H9 (cell line): ENCODE measurements at regions not wholly inside any gene's neighbourhood (a gene's known extent, or its start where the extent isn't known, plus 50 kb on each side); places are given as distances from the start of the nearest gene placed in this dataset.

Experiments
- DNase-seq: peaks from one replicate; pipeline ENCODE4 v3.0.0-alpha.2; 2017
- H2AFZ ChIP-seq: one replicate; pipeline ENCODE4 v1.6.1; 2013; ENCODE audit warnings: mild to moderate bottlenecking, low read length, control low read depth, moderate library complexity
- H2AK5ac ChIP-seq: 2 replicates; pipeline ENCODE4 v1.6.1; 2013; ENCODE audit warnings: low read length, control low read depth, mixed read lengths; ENCODE audit not compliant: insufficient read length
- H2BK120ac ChIP-seq: one replicate; pipeline ENCODE4 v1.6.1; 2013; ENCODE audit warnings: low read depth, mild to moderate bottlenecking, low read length, control low read depth, inconsistent platforms; ENCODE audit not compliant: poor library complexity, severe bottlenecking
- H2BK12ac ChIP-seq: 2 replicates; pipeline ENCODE4 v1.6.1; 2013; ENCODE audit warnings: low read length, control low read depth, mixed read lengths, low read depth; ENCODE audit not compliant: insufficient read length
- H2BK15ac ChIP-seq: 2 replicates; pipeline ENCODE4 v1.6.1; 2013; ENCODE audit warnings: low read depth, low read length, control low read depth
- H2BK20ac ChIP-seq: one replicate; pipeline ENCODE4 v1.6.1; 2013; ENCODE audit warnings: low read depth, mild to moderate bottlenecking, low read length, control low read depth, inconsistent platforms; ENCODE audit not compliant: poor library complexity, severe bottlenecking
- H2BK5ac ChIP-seq: 2 replicates; pipeline ENCODE4 v1.6.1; 2013; ENCODE audit warnings: low read length, control low read depth, mixed read lengths; ENCODE audit not compliant: insufficient read length
- H3K14ac ChIP-seq: 2 replicates; pipeline ENCODE4 v1.6.1; 2013; ENCODE audit warnings: low read length, control low read depth; ENCODE audit not compliant: insufficient read depth
- H3K18ac ChIP-seq: 2 replicates; pipeline ENCODE4 v1.6.1; 2013; ENCODE audit warnings: low read depth, mild to moderate bottlenecking, mixed read lengths, low read length, control low read depth; ENCODE audit not compliant: insufficient read length
- H3K23ac ChIP-seq: 2 replicates; pipeline ENCODE4 v1.6.1; 2013; ENCODE audit warnings: low read length, control low read depth, mixed read lengths, low read depth; ENCODE audit not compliant: insufficient read length
- H3K23me2 ChIP-seq: 2 replicates; pipeline ENCODE4 v1.6.1; 2013; ENCODE audit warnings: low read depth, mild to moderate bottlenecking, mixed read lengths, low read length, control low read depth; ENCODE audit not compliant: insufficient read length, poor library complexity, severe bottlenecking
- H3K27ac ChIP-seq: 2 replicates; pipeline ENCODE4 v1.5.1; 2013; ENCODE audit warnings: low read length, control low read depth, mixed read lengths, low read depth; ENCODE audit not compliant: insufficient read length
- H3K27me3 ChIP-seq: 2 replicates; pipeline ENCODE4 v1.6.1; 2013; ENCODE audit warnings: low read length, control low read depth, inconsistent platforms; ENCODE audit not compliant: insufficient read depth
- H3K4ac ChIP-seq: 2 replicates; pipeline ENCODE4 v1.6.1; 2013; ENCODE audit warnings: low read depth, mild to moderate bottlenecking, control low read depth, inconsistent platforms, low read length, moderate library complexity
- H3K4me1 ChIP-seq: 2 replicates; pipeline ENCODE4 v1.6.1; 2013; ENCODE audit warnings: low read length, control low read depth, inconsistent platforms; ENCODE audit not compliant: insufficient read depth
- H3K4me2 ChIP-seq: 2 replicates; pipeline ENCODE4 v1.6.1; 2013; ENCODE audit warnings: low read length, control low read depth, mixed read lengths; ENCODE audit not compliant: insufficient read length, insufficient read depth
- H3K56ac ChIP-seq: 2 replicates; pipeline ENCODE4 v1.6.1; 2013; ENCODE audit warnings: low read depth, mild to moderate bottlenecking, mixed read lengths, low read length, control low read depth; ENCODE audit not compliant: insufficient read length
- H3K79me1 ChIP-seq: 2 replicates; pipeline ENCODE4 v1.6.1; 2013; ENCODE audit warnings: low read depth, mild to moderate bottlenecking, moderate library complexity, low read length, control low read depth, inconsistent platforms; ENCODE audit not compliant: insufficient read depth, poor library complexity, severe bottlenecking
- H3K79me2 ChIP-seq: 2 replicates; pipeline ENCODE4 v1.6.1; 2013; ENCODE audit warnings: low read length, control low read depth, inconsistent platforms; ENCODE audit not compliant: insufficient read depth
- H3K9ac ChIP-seq: 2 replicates; pipeline ENCODE4 v1.6.1; 2013; ENCODE audit warnings: low read length, control low read depth, mixed read lengths; ENCODE audit not compliant: insufficient read length; ENCODE audit errors: extremely low read depth
- H3K9me3 ChIP-seq: one replicate; pipeline ENCODE4 v1.6.1; 2013; ENCODE audit warnings: low read depth, low read length, inconsistent platforms; ENCODE audit not compliant: control insufficient read depth
- H3T11ph ChIP-seq: one replicate; pipeline ENCODE4 v1.6.1; 2013; ENCODE audit warnings: mild to moderate bottlenecking, low read length, control low read depth, inconsistent platforms
- H4K20me1 ChIP-seq: one replicate; pipeline ENCODE4 v1.6.1; 2013; ENCODE audit not compliant: control insufficient read depth, insufficient read length, insufficient read depth
- H4K5ac ChIP-seq: 2 replicates; pipeline ENCODE4 v1.6.1; 2013; ENCODE audit warnings: low read depth, mild to moderate bottlenecking, mixed read lengths, low read length, control low read depth; ENCODE audit not compliant: insufficient read length
- H4K8ac ChIP-seq: replicated peaks from 2 replicates; pipeline ENCODE4 v1.6.1; 2013; ENCODE audit warnings: low read length, control low read depth, mixed read lengths, low read depth; ENCODE audit not compliant: insufficient read length
- H4K91ac ChIP-seq: 2 replicates; pipeline ENCODE4 v1.6.1; 2013; ENCODE audit warnings: low read depth, mild to moderate bottlenecking, moderate library complexity, mixed read lengths, low read length, control low read depth; ENCODE audit not compliant: insufficient read length
- H3K27ac Mint-ChIP-seq, 3 experiments: 2 replicates in 2 of 3; 3 replicates in 1 of 3; pipeline ENCODE4 v1.8.0; 2020 to 2021; ENCODE audit warnings: mixed read lengths in 3 of 3, mild to moderate bottlenecking in 1 of 3, moderate library complexity in 1 of 3
- H3K27me3 Mint-ChIP-seq: 2 replicates; pipeline ENCODE4 v1.8.0; 2021; ENCODE audit warnings: low read depth, mild to moderate bottlenecking, moderate library complexity, mixed read lengths
- H3K36me3 Mint-ChIP-seq, 3 experiments: 2 replicates in 2 of 3; 3 replicates in 1 of 3; pipeline ENCODE4 v1.8.0; 2020 to 2021; ENCODE audit warnings: low read depth in 3 of 3, mixed read lengths in 3 of 3; ENCODE audit not compliant: insufficient read depth in 1 of 3
- H3K4me1 Mint-ChIP-seq, 2 experiments: 2 replicates each; pipeline ENCODE4 v1.8.0; 2020; ENCODE audit warnings: mixed read lengths in 2 of 2
- H3K4me3 Mint-ChIP-seq, 2 experiments: 2 replicates in 1 of 2; 3 replicates in 1 of 2; pipeline ENCODE4 v1.8.0; 2020 to 2021; ENCODE audit warnings: mild to moderate bottlenecking in 2 of 2, mixed read lengths in 2 of 2, moderate library complexity in 1 of 2
- H3K9me3 Mint-ChIP-seq, 2 experiments: 2 replicates in 1 of 2; 3 replicates in 1 of 2; pipeline ENCODE4 v1.8.0; 2020; ENCODE audit warnings: mild to moderate bottlenecking in 2 of 2, mixed read lengths in 2 of 2, moderate library complexity in 1 of 2
- WGBS: extraction: QIAGEN DNeasy Blood & Tissue Kit; methylation state at CpG from one replicate; pipeline ENCODE4 v1.1.7; 2013; ENCODE audit warnings: missing lambda C conversion rate, low lambda C conversion rate, mixed read lengths; ENCODE audit not compliant: insufficient read length; ENCODE audit errors: extremely low coverage; 5-methylcytosine and 5-hydroxymethylcytosine counted together
- TF ChIP-seq, protein P1 (sequence below): fragments of 200-600 bp; sonication (generic); conservative IDR thresholded peaks from 3 replicates; pipeline ENCODE4 v1.8.0; 2021; ENCODE audit warnings: antibody characterized with exemption, mild to moderate bottlenecking

DNA sequence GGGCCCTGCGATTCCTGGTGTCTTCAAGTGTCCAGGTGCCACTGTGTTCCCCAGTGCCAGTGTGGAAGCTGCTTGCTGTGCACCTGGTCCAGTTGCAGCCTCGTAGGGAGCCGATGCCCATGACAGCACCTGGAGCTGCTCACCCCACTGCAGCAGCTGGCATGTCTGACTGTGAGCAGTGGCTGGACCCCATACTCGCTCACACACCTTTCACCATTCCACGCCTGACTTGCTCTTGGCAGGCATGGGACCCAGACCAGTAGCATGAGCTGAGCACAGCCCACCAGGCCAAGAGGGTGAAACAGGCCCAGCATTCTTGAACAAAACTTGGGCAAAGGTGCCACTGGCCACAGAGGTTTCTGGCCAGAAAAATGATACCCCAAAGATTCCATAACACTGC is 124.5 kb upstream of the THY1 start:
- no peak overlapping the region for H2BK120ac ChIP-seq
- no peak overlapping the region for H3K56ac ChIP-seq

More for the DNA sequence above, 124.5 kb upstream of the THY1 start:
- H3K36me3 Mint-ChIP-seq = no peaks in the 10 kb centered on the region; a peak in 2 of 7 replicates
- peaks cover 13% of the 10 kb centered on the region in 2 experiments; a peak in 4 of 5 replicates for H3K9me3 Mint-ChIP-seq
- no peak overlapping the region for H2BK20ac ChIP-seq
- H3K27ac Mint-ChIP-seq = no peak overlapping the region
- H4K8ac ChIP-seq = no peak overlapping the region
- H3K4me2 ChIP-seq = no peak overlapping the region
- no peaks in the 10 kb centered on the region for H3K4me1 ChIP-seq
- no peak overlapping the region for H4K5ac ChIP-seq
- no peaks in the 10 kb centered on the region for H3K79me2 ChIP-seq
- H3K23ac ChIP-seq = no peak overlapping the region
- no peak for DNase-seq
- H3K27me3 Mint-ChIP-seq = peaks cover 2% of the 10 kb centered on the region
- no peaks in the 10 kb centered on the region for H3K23me2 ChIP-seq
- no peak overlapping the region for H3K9ac ChIP-seq
- no peak overlapping the region for H3K18ac ChIP-seq
- no peak overlapping the region for H2BK15ac ChIP-seq
- no peak overlapping the region for H2BK5ac ChIP-seq
- H2BK12ac ChIP-seq = no peak overlapping the region
- no peaks in the 10 kb centered on the region for H3K79me1 ChIP-seq
- WGBS = no CpG with 5 or more reads among the region's 5 CpGs
- no peaks in the 10 kb centered on the region for H3K27me3 ChIP-seq
- no peak overlapping the region for H2AFZ ChIP-seq
- no peak overlapping the region for H3K4ac ChIP-seq
- TF ChIP-seq, protein P1, sequence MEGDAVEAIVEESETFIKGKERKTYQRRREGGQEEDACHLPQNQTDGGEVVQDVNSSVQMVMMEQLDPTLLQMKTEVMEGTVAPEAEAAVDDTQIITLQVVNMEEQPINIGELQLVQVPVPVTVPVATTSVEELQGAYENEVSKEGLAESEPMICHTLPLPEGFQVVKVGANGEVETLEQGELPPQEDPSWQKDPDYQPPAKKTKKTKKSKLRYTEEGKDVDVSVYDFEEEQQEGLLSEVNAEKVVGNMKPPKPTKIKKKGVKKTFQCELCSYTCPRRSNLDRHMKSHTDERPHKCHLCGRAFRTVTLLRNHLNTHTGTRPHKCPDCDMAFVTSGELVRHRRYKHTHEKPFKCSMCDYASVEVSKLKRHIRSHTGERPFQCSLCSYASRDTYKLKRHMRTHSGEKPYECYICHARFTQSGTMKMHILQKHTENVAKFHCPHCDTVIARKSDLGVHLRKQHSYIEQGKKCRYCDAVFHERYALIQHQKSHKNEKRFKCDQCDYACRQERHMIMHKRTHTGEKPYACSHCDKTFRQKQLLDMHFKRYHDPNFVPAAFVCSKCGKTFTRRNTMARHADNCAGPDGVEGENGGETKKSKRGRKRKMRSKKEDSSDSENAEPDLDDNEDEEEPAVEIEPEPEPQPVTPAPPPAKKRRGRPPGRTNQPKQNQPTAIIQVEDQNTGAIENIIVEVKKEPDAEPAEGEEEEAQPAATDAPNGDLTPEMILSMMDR = no peak
- H3K14ac ChIP-seq = no peak overlapping the region
- no peak overlapping the region for H4K91ac ChIP-seq
- no peaks in the 10 kb centered on the region for H4K20me1 ChIP-seq
- H3T11ph ChIP-seq = no peak overlapping the region
- no peak overlapping the region for H3K4me3 Mint-ChIP-seq
- H2AK5ac ChIP-seq = no peak overlapping the region
- peaks cover 8 to 9% of the 10 kb centered on the region in 2 experiments for H3K4me1 Mint-ChIP-seq
- no peaks in the 10 kb centered on the region for H3K9me3 ChIP-seq
- no peak overlapping the region for H3K27ac ChIP-seq
